Astrocyte of the hippocampus (primary cell): ENCODE measurements at regions not wholly inside any gene's neighbourhood (a gene's known extent, or its start where the extent isn't known, plus 50 kb on each side); places are given as distances from the start of the nearest gene placed in this dataset.

Experiments used
- DNase-seq: peaks from one replicate; pipeline ENCODE4 v3.0.0; 2011; ENCODE audit warnings: low read depth, low spot score

GRCh38 chr5:118060833-118061232 lies 927.5 kb downstream of the DTWD2 start:
- DNase-seq: no peak

- no peak for DNase-seq
Measured at GRCh38 chr5:118052503-118052902, 935.8 kb downstream of the DTWD2 start.

GRCh38 chr5:118044169-118044568 lies 944.2 kb downstream of the DTWD2 start:
- DNase-seq: no peak

GRCh38 chr5:118043531-118043930 lies 944.8 kb downstream of the DTWD2 start:
- DNase-seq: no peak

- peak; percentile 3 for DNase-seq
Measured at GRCh38 chr5:118042076-118042475, 946.3 kb downstream of the DTWD2 start.

- DNase-seq: no peak
Measured at GRCh38 chr5:118040496-118040895, 947.9 kb downstream of the DTWD2 start.

GRCh38 chr5:118033686-118034338 lies 954.5 kb downstream of the DTWD2 start:
- no peak for DNase-seq

GRCh38 chr5:118029807-118030206 lies 958.5 kb downstream of the DTWD2 start:
- no peak for DNase-seq

GRCh38 chr5:118022062-118022461 lies 966.3 kb downstream of the DTWD2 start:
- DNase-seq: no peak

GRCh38 chr5:118017536-118017935 lies 970.8 kb downstream of the DTWD2 start:
- DNase-seq: no peak

- DNase-seq: no peak
Measured at GRCh38 chr5:118016396-118016795, 972.0 kb downstream of the DTWD2 start.

GRCh38 chr5:118015511-118015910 lies 972.8 kb downstream of the DTWD2 start:
- DNase-seq: no peak

GRCh38 chr5:118009741-118010297 lies 978.5 kb downstream of the DTWD2 start:
- DNase-seq: no peak

- no peak for DNase-seq
Measured at GRCh38 chr5:118008779-118009178, 979.6 kb downstream of the DTWD2 start.

GRCh38 chr5:118007262-118007661 lies 981.1 kb downstream of the DTWD2 start:
- DNase-seq: no peak

GRCh38 chr5:118006219-118006618 lies 982.1 kb downstream of the DTWD2 start:
- DNase-seq: no peak

- DNase-seq: no peak
Measured at GRCh38 chr5:117999939-118000549, 988.3 kb downstream of the DTWD2 start.

- peak; percentile 11 for DNase-seq
Measured at GRCh38 chr5:117982691-117983090, 1005.7 kb downstream of the DTWD2 start.

GRCh38 chr5:117973785-117974184 lies 1014.6 kb downstream of the DTWD2 start:
- no peak for DNase-seq

- DNase-seq: no peak
Measured at GRCh38 chr5:117955831-117956230, 1032.5 kb downstream of the DTWD2 start.

GRCh38 chr5:117954331-117954730 lies 1034.0 kb downstream of the DTWD2 start:
- no peak for DNase-seq

- no peak for DNase-seq
Measured at GRCh38 chr5:117953272-117953671, 1035.1 kb downstream of the DTWD2 start.

GRCh38 chr5:117947836-117948235 lies 1040.5 kb downstream of the DTWD2 start:
- DNase-seq: no peak
